H9 (cell line): ENCODE measurements at regions not wholly inside any gene's neighbourhood (a gene's known extent, or its start where the extent isn't known, plus 50 kb on each side); places are given as distances from the start of the nearest gene placed in this dataset.

ENCODE experiments used
- DNase-seq: peaks from one replicate; pipeline ENCODE4 v3.0.0-alpha.2; 2017
- H2AFZ ChIP-seq: one replicate; pipeline ENCODE4 v1.6.1; 2013; ENCODE audit warnings: mild to moderate bottlenecking, low read length, control low read depth, moderate library complexity
- H2AK5ac ChIP-seq: 2 replicates; pipeline ENCODE4 v1.6.1; 2013; ENCODE audit warnings: low read length, control low read depth, mixed read lengths; ENCODE audit not compliant: insufficient read length
- H2BK120ac ChIP-seq: one replicate; pipeline ENCODE4 v1.6.1; 2013; ENCODE audit warnings: low read depth, mild to moderate bottlenecking, low read length, control low read depth, inconsistent platforms; ENCODE audit not compliant: poor library complexity, severe bottlenecking
- H2BK12ac ChIP-seq: 2 replicates; pipeline ENCODE4 v1.6.1; 2013; ENCODE audit warnings: low read length, control low read depth, mixed read lengths, low read depth; ENCODE audit not compliant: insufficient read length
- H2BK15ac ChIP-seq: 2 replicates; pipeline ENCODE4 v1.6.1; 2013; ENCODE audit warnings: low read depth, low read length, control low read depth
- H2BK20ac ChIP-seq: one replicate; pipeline ENCODE4 v1.6.1; 2013; ENCODE audit warnings: low read depth, mild to moderate bottlenecking, low read length, control low read depth, inconsistent platforms; ENCODE audit not compliant: poor library complexity, severe bottlenecking
- H2BK5ac ChIP-seq: 2 replicates; pipeline ENCODE4 v1.6.1; 2013; ENCODE audit warnings: low read length, control low read depth, mixed read lengths; ENCODE audit not compliant: insufficient read length
- H3K14ac ChIP-seq: 2 replicates; pipeline ENCODE4 v1.6.1; 2013; ENCODE audit warnings: low read length, control low read depth; ENCODE audit not compliant: insufficient read depth
- H3K18ac ChIP-seq: 2 replicates; pipeline ENCODE4 v1.6.1; 2013; ENCODE audit warnings: low read depth, mild to moderate bottlenecking, mixed read lengths, low read length, control low read depth; ENCODE audit not compliant: insufficient read length
- H3K23ac ChIP-seq: 2 replicates; pipeline ENCODE4 v1.6.1; 2013; ENCODE audit warnings: low read length, control low read depth, mixed read lengths, low read depth; ENCODE audit not compliant: insufficient read length
- H3K23me2 ChIP-seq: 2 replicates; pipeline ENCODE4 v1.6.1; 2013; ENCODE audit warnings: low read depth, mild to moderate bottlenecking, mixed read lengths, low read length, control low read depth; ENCODE audit not compliant: insufficient read length, poor library complexity, severe bottlenecking
- H3K27ac ChIP-seq: 2 replicates; pipeline ENCODE4 v1.5.1; 2013; ENCODE audit warnings: low read length, control low read depth, mixed read lengths, low read depth; ENCODE audit not compliant: insufficient read length
- H3K27me3 ChIP-seq: 2 replicates; pipeline ENCODE4 v1.6.1; 2013; ENCODE audit warnings: low read length, control low read depth, inconsistent platforms; ENCODE audit not compliant: insufficient read depth
- H3K4ac ChIP-seq: 2 replicates; pipeline ENCODE4 v1.6.1; 2013; ENCODE audit warnings: low read depth, mild to moderate bottlenecking, control low read depth, inconsistent platforms, low read length, moderate library complexity
- H3K4me1 ChIP-seq: 2 replicates; pipeline ENCODE4 v1.6.1; 2013; ENCODE audit warnings: low read length, control low read depth, inconsistent platforms; ENCODE audit not compliant: insufficient read depth
- H3K4me2 ChIP-seq: 2 replicates; pipeline ENCODE4 v1.6.1; 2013; ENCODE audit warnings: low read length, control low read depth, mixed read lengths; ENCODE audit not compliant: insufficient read length, insufficient read depth
- H3K56ac ChIP-seq: 2 replicates; pipeline ENCODE4 v1.6.1; 2013; ENCODE audit warnings: low read depth, mild to moderate bottlenecking, mixed read lengths, low read length, control low read depth; ENCODE audit not compliant: insufficient read length
- H3K79me1 ChIP-seq: 2 replicates; pipeline ENCODE4 v1.6.1; 2013; ENCODE audit warnings: low read depth, mild to moderate bottlenecking, moderate library complexity, low read length, control low read depth, inconsistent platforms; ENCODE audit not compliant: insufficient read depth, poor library complexity, severe bottlenecking
- H3K79me2 ChIP-seq: 2 replicates; pipeline ENCODE4 v1.6.1; 2013; ENCODE audit warnings: low read length, control low read depth, inconsistent platforms; ENCODE audit not compliant: insufficient read depth
- H3K9ac ChIP-seq: 2 replicates; pipeline ENCODE4 v1.6.1; 2013; ENCODE audit warnings: low read length, control low read depth, mixed read lengths; ENCODE audit not compliant: insufficient read length; ENCODE audit errors: extremely low read depth
- H3K9me3 ChIP-seq: one replicate; pipeline ENCODE4 v1.6.1; 2013; ENCODE audit warnings: low read depth, low read length, inconsistent platforms; ENCODE audit not compliant: control insufficient read depth
- H3T11ph ChIP-seq: one replicate; pipeline ENCODE4 v1.6.1; 2013; ENCODE audit warnings: mild to moderate bottlenecking, low read length, control low read depth, inconsistent platforms
- H4K20me1 ChIP-seq: one replicate; pipeline ENCODE4 v1.6.1; 2013; ENCODE audit not compliant: control insufficient read depth, insufficient read length, insufficient read depth
- H4K5ac ChIP-seq: 2 replicates; pipeline ENCODE4 v1.6.1; 2013; ENCODE audit warnings: low read depth, mild to moderate bottlenecking, mixed read lengths, low read length, control low read depth; ENCODE audit not compliant: insufficient read length
- H4K8ac ChIP-seq: replicated peaks from 2 replicates; pipeline ENCODE4 v1.6.1; 2013; ENCODE audit warnings: low read length, control low read depth, mixed read lengths, low read depth; ENCODE audit not compliant: insufficient read length
- H4K91ac ChIP-seq: 2 replicates; pipeline ENCODE4 v1.6.1; 2013; ENCODE audit warnings: low read depth, mild to moderate bottlenecking, moderate library complexity, mixed read lengths, low read length, control low read depth; ENCODE audit not compliant: insufficient read length
- H3K27ac Mint-ChIP-seq, 3 experiments: 2 replicates in 2 of 3; 3 replicates in 1 of 3; pipeline ENCODE4 v1.8.0; 2020 to 2021; ENCODE audit warnings: mixed read lengths in 3 of 3, mild to moderate bottlenecking in 1 of 3, moderate library complexity in 1 of 3
- H3K27me3 Mint-ChIP-seq: 2 replicates; pipeline ENCODE4 v1.8.0; 2021; ENCODE audit warnings: low read depth, mild to moderate bottlenecking, moderate library complexity, mixed read lengths
- H3K36me3 Mint-ChIP-seq, 3 experiments: 2 replicates in 2 of 3; 3 replicates in 1 of 3; pipeline ENCODE4 v1.8.0; 2020 to 2021; ENCODE audit warnings: low read depth in 3 of 3, mixed read lengths in 3 of 3; ENCODE audit not compliant: insufficient read depth in 1 of 3
- H3K4me1 Mint-ChIP-seq, 2 experiments: 2 replicates each; pipeline ENCODE4 v1.8.0; 2020; ENCODE audit warnings: mixed read lengths in 2 of 2
- H3K4me3 Mint-ChIP-seq, 2 experiments: 2 replicates in 1 of 2; 3 replicates in 1 of 2; pipeline ENCODE4 v1.8.0; 2020 to 2021; ENCODE audit warnings: mild to moderate bottlenecking in 2 of 2, mixed read lengths in 2 of 2, moderate library complexity in 1 of 2
- H3K9me3 Mint-ChIP-seq, 2 experiments: 2 replicates in 1 of 2; 3 replicates in 1 of 2; pipeline ENCODE4 v1.8.0; 2020; ENCODE audit warnings: mild to moderate bottlenecking in 2 of 2, mixed read lengths in 2 of 2, moderate library complexity in 1 of 2
- CTCF ChIP-seq: fragments of 200-600 bp; sonication (generic); conservative IDR thresholded peaks from 3 replicates; pipeline ENCODE4 v1.8.0; 2021; ENCODE audit warnings: antibody characterized with exemption, mild to moderate bottlenecking
- WGBS: extraction: QIAGEN DNeasy Blood & Tissue Kit; methylation state at CpG from one replicate; pipeline ENCODE4 v1.1.7; 2013; ENCODE audit warnings: missing lambda C conversion rate, low lambda C conversion rate, mixed read lengths; ENCODE audit not compliant: insufficient read length; ENCODE audit errors: extremely low coverage; 5-methylcytosine and 5-hydroxymethylcytosine counted together

DNA sequence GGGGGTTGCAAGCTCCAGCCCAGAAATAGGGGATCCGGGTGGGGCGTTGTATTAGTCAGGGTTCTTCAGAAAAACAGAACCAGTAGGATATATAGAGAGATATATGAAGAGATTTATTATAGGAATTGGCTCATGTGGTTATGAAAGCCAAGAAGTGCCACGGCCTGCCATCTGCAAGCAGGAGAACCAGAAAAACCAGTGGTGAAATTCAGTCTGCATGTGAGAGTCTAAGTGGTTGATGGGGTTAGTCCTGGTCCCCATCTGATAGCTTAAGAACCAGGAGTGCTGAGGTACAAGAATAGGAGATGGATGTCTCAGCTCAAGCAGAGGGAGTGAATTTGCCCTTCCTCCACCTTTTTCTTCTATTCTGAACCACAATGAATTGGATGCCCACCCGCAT lies 123.4 kb upstream of the APC start:
- Mint-ChIP-seq H3K27ac (no peak overlapping the region), H3K4me3 (no peak overlapping the region), H3K4me1 (no peaks in the 10 kb centered on the region), H3K27me3 (no peaks in the 10 kb centered on the region; the same call in 1 of the 2 replicates), H3K9me3 (no peaks in the 10 kb centered on the region), H3K36me3 (no peaks in the 10 kb centered on the region)
- no peaks in the 10 kb centered on the region for H3K79me2 ChIP-seq
- H3K27ac ChIP-seq: no peak overlapping the region
- H3K18ac ChIP-seq: no peak overlapping the region
- no peak overlapping the region for H2BK15ac ChIP-seq
- H3K79me1 ChIP-seq: no peaks in the 10 kb centered on the region
- no peak overlapping the region for H2BK12ac ChIP-seq
- no peak overlapping the region for H3K4me2 ChIP-seq
- no peak for DNase-seq
- H4K91ac ChIP-seq: no peak overlapping the region
- H3T11ph ChIP-seq: no peak overlapping the region
- no peak overlapping the region for H2BK20ac ChIP-seq
- no peak overlapping the region for H3K56ac ChIP-seq
- H3K9ac ChIP-seq: no peak overlapping the region
- H4K5ac ChIP-seq: no peak overlapping the region
- no peak overlapping the region for H4K8ac ChIP-seq
- WGBS: no CpG with 5 or more reads among the region's 4 CpGs
- no peaks in the 10 kb centered on the region for H3K4me1 ChIP-seq
- H3K4ac ChIP-seq: no peak overlapping the region
- no peaks in the 10 kb centered on the region for H3K27me3 ChIP-seq
- H3K9me3 ChIP-seq: no peaks in the 10 kb centered on the region
- TF ChIP-seq CTCF: no peak
- no peak overlapping the region for H3K14ac ChIP-seq
- H2BK5ac ChIP-seq: no peak overlapping the region
- no peak overlapping the region for H2BK120ac ChIP-seq
- no peak overlapping the region for H3K23ac ChIP-seq
- no peak overlapping the region for H2AFZ ChIP-seq
- H3K23me2 ChIP-seq: no peaks in the 10 kb centered on the region
- H4K20me1 ChIP-seq: no peaks in the 10 kb centered on the region
- no peak overlapping the region for H2AK5ac ChIP-seq
